BLaER1 treated with 17β-estradiol and CSF1 and Interleukin-3, amounts not matched to agents 10 nM and 100 nM (cell line): ENCODE measurements at regions not wholly inside any gene's neighbourhood (a gene's known extent, or its start where the extent isn't known, plus 50 kb on each side); places are given as distances from the start of the nearest gene placed in this dataset.

Experiments
- H3K27ac ChIP-seq, 11 experiments: shearing (Covaris generic); formaldehyde crosslinking; 2 replicates each; pipeline ENCODE4 v1.8.1; 2022
- H3K27me3 ChIP-seq, 11 experiments: shearing (Covaris generic); formaldehyde crosslinking; 2 replicates each; pipeline ENCODE4 v1.8.1; 2022
- H3K36me3 ChIP-seq, 11 experiments: shearing (Covaris generic); formaldehyde crosslinking; 2 replicates each; pipeline ENCODE4 v1.8.1; 2022
- H3K4me1 ChIP-seq, 10 experiments: shearing (Covaris generic); formaldehyde crosslinking; 2 replicates each; pipeline ENCODE4 v1.8.1; 2022
- H3K4me2 ChIP-seq, 11 experiments: shearing (Covaris generic); formaldehyde crosslinking; 2 replicates each; pipeline ENCODE4 v1.8.1; 2022
- H3K4me3 ChIP-seq, 10 experiments: shearing (Covaris generic); formaldehyde crosslinking; 2 replicates each; pipeline ENCODE4 v1.8.1; 2022
- H3K9ac ChIP-seq, 11 experiments: shearing (Covaris generic); formaldehyde crosslinking; 2 replicates each; pipeline ENCODE4 v1.8.1; 2022
- H3K9me3 ChIP-seq, 11 experiments: shearing (Covaris generic); formaldehyde crosslinking; replicated peaks in 1 of 11; 2 replicates each; pipeline ENCODE4 v1.8.1; 2022
- H4K20me1 ChIP-seq, 11 experiments: shearing (Covaris generic); formaldehyde crosslinking; 2 replicates each; pipeline ENCODE4 v1.8.1; 2022
- Cebpa-rat ChIP-seq, 11 experiments: shearing (Covaris generic); IDR thresholded peaks; 2 replicates each; pipeline ENCODE4 v1.8.1; 2022

GRCh38 chr16:73792199-73793020 is 504.2 kb upstream of the PSMD7 start:
- Histone ChIP-seq H3K36me3 (no peaks in the 10 kb centered on the region), H3K27me3 (no peaks in the 10 kb centered on the region), H3K9ac (no peak overlapping the region), H3K9me3 (no peaks in the 10 kb centered on the region), H3K4me3 (no peak overlapping the region), H3K4me2 (no peak overlapping the region), H3K27ac (no peak overlapping the region), H4K20me1 (no peaks in the 10 kb centered on the region), H3K4me1 (no peaks in the 10 kb centered on the region)
- TF ChIP-seq Cebpa-rat (IDR thresholded peaks at IDR 0.05) = no peak

- Histone ChIP-seq H3K27me3 (no peaks in the 10 kb centered on the region), H4K20me1 (no peaks in the 10 kb centered on the region), H3K4me2 (no peak overlapping the region), H3K36me3 (no peaks in the 10 kb centered on the region), H3K9me3 (peaks cover 0 to 14% (median 3%) of the 10 kb centered on the region in 11 experiments; a peak in 3 of 22 replicates), H3K27ac (no peak overlapping the region), H3K4me1 (no peaks in the 10 kb centered on the region), H3K4me3 (no peak overlapping the region), H3K9ac (no peak overlapping the region)
- no peak for TF ChIP-seq Cebpa-rat (IDR thresholded peaks at IDR 0.05)
Observed at GRCh38 chr16:73781297-73781696, 515.3 kb upstream of the PSMD7 start.

- no peak overlapping the region for H3K4me2 ChIP-seq
- no peak for TF ChIP-seq Cebpa-rat (IDR thresholded peaks at IDR 0.05)
- H4K20me1 ChIP-seq = no peaks in the 10 kb centered on the region
Observed at GRCh38 chr16:73778887-73779286, 517.7 kb upstream of the PSMD7 start.

GRCh38 chr16:73775841-73776388 is 520.7 kb upstream of the PSMD7 start:
- Histone ChIP-seq H4K20me1 (no peaks in the 10 kb centered on the region), H3K9ac (no peak overlapping the region), H3K36me3 (no peaks in the 10 kb centered on the region), H3K27me3 (no peaks in the 10 kb centered on the region), H3K27ac (no peak overlapping the region), H3K9me3 (no peaks in the 10 kb centered on the region), H3K4me1 (no peaks in the 10 kb centered on the region), H3K4me2 (no peak overlapping the region), H3K4me3 (no peak overlapping the region)
- no peak for TF ChIP-seq Cebpa-rat (IDR thresholded peaks at IDR 0.05)

More at GRCh38 chr16:73778887-73779286, 517.7 kb upstream of the PSMD7 start:
- Histone ChIP-seq H3K4me1 (no peaks in the 10 kb centered on the region), H3K27me3 (no peaks in the 10 kb centered on the region), H3K9ac (no peak overlapping the region), H3K27ac (no peak overlapping the region), H3K36me3 (no peaks in the 10 kb centered on the region), H3K4me3 (no peak overlapping the region), H3K9me3 (peaks cover 0 to 8% (median 0%) of the 10 kb centered on the region in 11 experiments; a peak in 2 of 22 replicates)

GRCh38 chr16:73771196-73772064 is 525.2 kb upstream of the PSMD7 start:
- no peak overlapping the region for H3K27ac ChIP-seq
- H3K27me3 ChIP-seq = no peaks in the 10 kb centered on the region
- H3K9me3 ChIP-seq = peaks cover 0 to 7% (median 4%) of the 10 kb centered on the region in 11 experiments; a peak in 7 of 22 replicates
- no peak overlapping the region for H3K4me3 ChIP-seq
- no peaks in the 10 kb centered on the region for H4K20me1 ChIP-seq
- no peak for TF ChIP-seq Cebpa-rat (IDR thresholded peaks at IDR 0.05)
- H3K36me3 ChIP-seq = no peaks in the 10 kb centered on the region
- H3K4me2 ChIP-seq = no peak overlapping the region
- H3K9ac ChIP-seq = no peak overlapping the region
- no peaks in the 10 kb centered on the region for H3K4me1 ChIP-seq

GRCh38 chr16:73768786-73769203 is 527.8 kb upstream of the PSMD7 start:
- H3K9ac ChIP-seq = no peak overlapping the region
- no peaks in the 10 kb centered on the region for H3K27me3 ChIP-seq
- no peaks in the 10 kb centered on the region for H3K36me3 ChIP-seq
- H3K27ac ChIP-seq = no peak overlapping the region
- TF ChIP-seq Cebpa-rat (IDR thresholded peaks at IDR 0.05) = no peak
- peaks cover 0 to 7% (median 4%) of the 10 kb centered on the region in 11 experiments; a peak in 7 of 22 replicates for H3K9me3 ChIP-seq
- no peaks in the 10 kb centered on the region for H3K4me1 ChIP-seq
- H4K20me1 ChIP-seq = no peaks in the 10 kb centered on the region
- H3K4me2 ChIP-seq = no peak overlapping the region
- no peak overlapping the region for H3K4me3 ChIP-seq

GRCh38 chr16:73764321-73764720 is 532.3 kb upstream of the PSMD7 start:
- no peak for TF ChIP-seq Cebpa-rat (IDR thresholded peaks at IDR 0.05)
- H3K27ac ChIP-seq = no peak overlapping the region
- no peaks in the 10 kb centered on the region for H3K27me3 ChIP-seq
- no peak overlapping the region for H3K4me3 ChIP-seq
- no peaks in the 10 kb centered on the region for H3K4me1 ChIP-seq
- no peak overlapping the region for H3K4me2 ChIP-seq
- H4K20me1 ChIP-seq = no peaks in the 10 kb centered on the region
- H3K9me3 ChIP-seq = peaks cover 2 to 18% (median 8%) of the 10 kb centered on the region in 11 experiments
- H3K9ac ChIP-seq = no peak overlapping the region
- H3K36me3 ChIP-seq = no peaks in the 10 kb centered on the region

GRCh38 chr16:73756289-73757178 is 540.1 kb upstream of the PSMD7 start:
- Histone ChIP-seq H3K4me3 (no peak overlapping the region), H3K9ac (no peak overlapping the region), H3K4me2 (no peak overlapping the region), H3K36me3 (no peaks in the 10 kb centered on the region), H4K20me1 (no peaks in the 10 kb centered on the region), H3K4me1 (no peaks in the 10 kb centered on the region), H3K27me3 (no peaks in the 10 kb centered on the region), H3K27ac (no peak overlapping the region), H3K9me3 (peaks cover 8 to 17% (median 13%) of the 10 kb centered on the region in 11 experiments)
- no peak for TF ChIP-seq Cebpa-rat (IDR thresholded peaks at IDR 0.05)
